Activated T-cell treated with anti-CD3 and anti-CD28 coated beads for 24 hours (primary cell): ENCODE measurements at regions not wholly inside any gene's neighbourhood (a gene's known extent, or its start where the extent isn't known, plus 50 kb on each side); places are given as distances from the start of the nearest gene placed in this dataset.
"Not testable (repeated sequence)": the region's sequence is repeated elsewhere in the genome, so short reads cannot be mapped to it uniquely, and the experiment has no call there.

Source experiments
- DNase-seq: peaks from one replicate; pipeline ENCODE4 v3.0.0-alpha.2; 2020; ENCODE audit warnings: low read depth

DNA sequence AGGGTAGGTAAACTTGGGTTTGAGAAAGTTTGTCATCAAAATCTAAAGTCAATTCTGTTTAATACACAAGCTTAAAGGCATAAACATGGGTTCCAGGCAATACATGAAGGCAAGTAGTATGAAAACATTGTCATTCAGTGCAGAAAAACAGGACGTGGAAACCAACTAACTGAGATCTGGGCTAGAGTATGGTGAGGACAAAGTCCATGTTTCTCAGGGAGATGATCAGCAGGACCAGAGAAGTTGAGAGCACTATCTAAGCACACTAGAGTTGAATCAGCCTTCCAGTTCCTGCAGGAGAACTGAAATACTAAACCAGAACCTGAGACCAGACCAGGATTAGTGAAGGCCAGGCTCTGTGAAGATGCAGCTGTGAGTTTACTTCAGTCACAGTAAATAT, 302.8 kb upstream of the CRIM1 start:
- DNase-seq: no peak

DNA sequence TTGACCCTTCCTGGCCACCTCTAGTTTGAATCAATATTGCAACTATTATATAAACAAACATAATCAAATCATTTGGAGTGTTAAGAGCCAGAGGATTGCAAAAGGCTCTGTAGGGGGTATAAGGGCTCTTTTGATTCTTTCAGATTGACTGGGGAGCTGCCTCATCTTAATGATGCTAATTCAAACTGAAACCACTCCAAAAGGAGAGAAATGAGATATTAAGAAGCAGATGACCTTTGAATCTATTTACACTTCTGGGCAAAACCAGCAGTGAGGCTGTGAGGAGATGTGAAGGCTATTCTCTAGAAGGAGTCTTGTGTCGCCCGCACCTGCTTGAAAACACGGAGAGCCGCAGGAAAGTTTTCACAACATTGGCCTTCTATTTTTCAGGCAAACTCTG, 311.2 kb upstream of the CRIM1 start:
- DNase-seq: no peak

DNA sequence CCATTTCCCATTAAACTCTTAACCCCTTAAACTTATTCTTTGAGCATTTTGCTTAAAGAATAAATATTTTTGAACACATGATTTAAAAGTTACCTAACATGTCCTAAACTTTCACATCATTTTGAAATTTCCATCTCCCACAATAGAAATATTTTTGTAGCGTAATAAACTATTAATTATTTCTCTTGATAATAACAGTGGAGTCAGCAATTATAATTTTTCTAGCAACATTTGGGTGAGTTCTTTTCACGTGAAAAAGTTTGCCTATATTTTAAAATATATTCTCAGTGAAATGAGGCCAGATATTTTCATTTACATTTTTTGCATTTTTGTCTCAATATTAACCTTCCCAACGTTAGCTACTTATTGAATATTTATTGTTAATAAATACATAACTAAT, 320.4 kb upstream of the CRIM1 start:
- DNase-seq: no peak

DNA sequence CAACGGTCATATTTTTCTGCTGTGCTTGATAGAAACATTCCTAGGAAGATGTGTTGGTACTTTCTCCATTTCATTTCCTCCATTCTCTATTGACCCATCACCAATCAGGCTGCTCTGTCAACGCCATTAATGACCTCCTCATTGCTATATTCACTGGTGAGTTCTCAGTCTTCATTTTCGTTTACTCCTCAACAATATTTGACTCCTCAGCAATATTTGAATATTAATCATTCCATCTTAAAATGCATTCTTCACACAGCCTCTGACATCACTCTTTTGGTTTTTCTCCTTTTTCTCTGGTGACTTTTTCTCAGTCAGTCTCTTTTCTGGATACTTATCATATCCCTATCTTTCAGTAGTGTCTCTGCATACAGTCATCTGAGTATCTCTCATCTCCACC, 323.5 kb upstream of the CRIM1 start:
- no peak for DNase-seq

DNA sequence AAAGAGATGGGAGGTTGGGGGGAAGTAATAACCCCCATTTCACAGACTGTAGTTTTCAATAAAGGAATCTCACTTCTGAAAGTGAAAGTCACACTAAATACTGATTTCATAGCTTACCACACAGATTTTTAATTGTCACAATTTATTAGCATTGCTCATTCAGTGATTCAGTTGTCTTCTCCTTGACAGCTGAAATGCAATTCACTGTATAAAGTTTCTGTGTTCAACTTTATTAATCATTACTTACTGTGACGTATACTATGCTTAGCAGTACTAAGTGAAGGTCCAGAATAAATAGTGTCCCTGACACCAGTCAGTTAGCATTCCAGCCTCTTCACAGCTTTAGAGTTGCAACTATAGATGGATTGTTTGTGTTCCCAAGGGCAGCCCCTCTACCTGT, 324.1 kb upstream of the CRIM1 start:
- DNase-seq: no peak

DNA sequence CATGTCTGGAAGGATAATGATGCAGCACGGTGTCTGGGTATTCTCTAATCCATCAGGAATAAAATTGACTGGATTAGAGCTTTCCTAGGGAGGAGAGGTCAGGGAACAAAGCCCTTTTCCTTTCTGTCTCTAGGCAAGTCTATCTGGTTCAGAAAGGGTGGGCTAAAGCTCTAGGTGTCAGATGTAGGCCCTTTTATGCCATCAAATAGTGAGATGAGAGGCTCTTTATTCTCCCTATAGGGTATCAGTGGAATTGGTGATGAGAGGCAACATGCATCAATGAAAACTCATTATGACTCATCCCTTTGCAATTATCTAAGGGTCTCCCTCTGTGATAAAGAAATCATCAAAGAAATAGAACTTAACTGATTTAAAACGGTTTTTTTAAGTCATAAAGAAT, 328.0 kb upstream of the CRIM1 start:
- no peak for DNase-seq

- DNase-seq: no peak
These were observed 342.5 kb upstream of the CRIM1 start for GRCh38 chr2:36013064-36013463.

- DNase-seq: no peak
These were observed 349.1 kb upstream of the CRIM1 start for GRCh38 chr2:36006444-36006843.

- DNase-seq: no peak
These were observed 352.6 kb upstream of the CRIM1 start for GRCh38 chr2:36002941-36003340.

GRCh38 chr2:35997488-35997887, 358.1 kb upstream of the CRIM1 start:
- DNase-seq: no peak

- no peak for DNase-seq
These were observed 366.1 kb upstream of the CRIM1 start for GRCh38 chr2:35989503-35989902.

DNA sequence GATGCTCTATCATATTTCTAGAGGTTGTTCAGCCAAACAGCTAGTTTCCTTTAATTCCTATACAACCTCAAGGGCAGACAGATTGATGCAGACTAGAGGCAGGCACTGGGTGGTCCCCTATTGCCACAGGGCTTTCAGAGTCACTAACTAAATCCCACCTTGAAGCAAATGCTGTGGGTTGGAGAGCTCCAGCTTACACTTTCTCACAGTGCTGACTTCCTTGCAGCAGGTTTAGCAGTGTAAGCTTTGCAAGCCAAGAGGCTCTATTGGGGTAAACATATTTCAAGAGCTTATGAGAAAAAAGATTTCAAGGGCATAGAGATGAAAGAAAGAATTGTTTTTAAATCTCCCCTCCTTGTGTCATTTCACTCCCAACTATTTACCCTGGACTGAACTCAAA, 366.5 kb upstream of the CRIM1 start:
- no peak for DNase-seq

DNA sequence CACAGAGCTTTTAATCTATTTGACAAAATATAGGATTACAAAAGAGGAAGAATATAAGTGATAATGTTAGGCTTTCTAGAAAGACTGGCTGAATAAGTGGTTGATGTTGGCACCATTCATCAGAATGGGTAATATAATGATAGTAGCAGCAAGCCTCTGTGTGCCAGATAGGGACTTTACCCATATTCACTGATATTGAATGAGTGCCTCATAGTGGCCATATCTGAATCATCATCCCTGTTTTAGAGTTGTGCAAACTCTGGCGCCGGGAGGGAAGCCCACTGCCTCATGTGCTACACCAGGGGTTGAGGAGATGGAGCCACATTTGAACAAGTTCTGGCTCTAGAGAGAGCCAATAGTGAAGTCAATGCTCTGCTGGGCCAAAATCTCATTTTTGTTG, 368.7 kb upstream of the CRIM1 start:
- no peak for DNase-seq

GRCh38 chr2:35978218-35978617, 377.4 kb upstream of the CRIM1 start:
- no peak for DNase-seq

GRCh38 chr2:35976611-35977010, 379.0 kb upstream of the CRIM1 start:
- DNase-seq: no peak

DNA sequence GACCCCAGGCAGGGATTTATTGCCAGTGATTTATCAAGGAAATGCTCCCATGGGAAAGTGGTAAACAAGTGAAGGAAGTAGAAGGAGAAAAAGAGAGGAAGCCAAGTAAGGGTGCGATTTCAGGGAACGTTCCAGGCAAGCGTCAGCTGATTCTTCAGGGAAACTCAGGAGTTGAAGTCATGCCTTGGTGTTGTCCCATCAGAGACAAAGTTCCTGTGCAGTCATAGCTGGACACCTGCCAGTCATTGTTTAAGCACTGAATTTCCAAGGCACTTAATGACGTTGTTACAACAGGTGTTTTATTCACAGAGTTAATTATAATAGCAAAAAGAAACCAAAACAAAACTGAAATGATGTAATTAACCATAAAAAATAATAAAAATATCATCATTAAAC, 381.8 kb upstream of the CRIM1 start:
- no peak for DNase-seq

DNA sequence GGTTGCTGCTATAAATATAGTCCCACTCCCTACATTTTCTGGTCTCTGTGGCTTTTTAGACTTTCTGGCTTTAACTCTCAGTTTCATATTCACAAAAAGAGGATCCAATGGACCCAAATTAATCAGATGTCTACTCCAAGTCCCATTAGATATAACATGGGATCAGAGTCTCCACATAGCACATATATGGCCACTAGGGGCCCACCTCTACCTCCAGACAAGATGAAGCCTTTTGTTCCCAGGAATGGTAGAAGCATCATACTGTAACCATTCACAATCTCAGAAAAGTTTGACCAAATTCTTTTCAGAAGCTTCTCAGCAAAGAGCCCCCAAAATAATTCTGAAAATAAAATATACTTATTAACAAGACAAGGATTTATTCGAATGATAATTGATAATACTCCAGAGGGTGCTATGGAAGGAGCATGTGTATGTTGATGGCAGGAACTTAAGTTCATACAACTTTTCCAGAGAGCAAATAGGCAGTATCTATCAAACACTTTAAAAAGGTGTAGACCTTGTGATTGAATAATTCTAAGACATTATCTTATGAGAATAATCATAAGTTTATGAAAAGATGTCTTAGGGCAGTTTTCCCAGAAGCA, 382.3 kb upstream of the CRIM1 start:
- no peak for DNase-seq

- no peak for DNase-seq
These were observed 391.8 kb upstream of the CRIM1 start for GRCh38 chr2:35963824-35964223.

- no peak for DNase-seq
These were observed 392.2 kb upstream of the CRIM1 start for GRCh38 chr2:35963357-35963756.

DNA sequence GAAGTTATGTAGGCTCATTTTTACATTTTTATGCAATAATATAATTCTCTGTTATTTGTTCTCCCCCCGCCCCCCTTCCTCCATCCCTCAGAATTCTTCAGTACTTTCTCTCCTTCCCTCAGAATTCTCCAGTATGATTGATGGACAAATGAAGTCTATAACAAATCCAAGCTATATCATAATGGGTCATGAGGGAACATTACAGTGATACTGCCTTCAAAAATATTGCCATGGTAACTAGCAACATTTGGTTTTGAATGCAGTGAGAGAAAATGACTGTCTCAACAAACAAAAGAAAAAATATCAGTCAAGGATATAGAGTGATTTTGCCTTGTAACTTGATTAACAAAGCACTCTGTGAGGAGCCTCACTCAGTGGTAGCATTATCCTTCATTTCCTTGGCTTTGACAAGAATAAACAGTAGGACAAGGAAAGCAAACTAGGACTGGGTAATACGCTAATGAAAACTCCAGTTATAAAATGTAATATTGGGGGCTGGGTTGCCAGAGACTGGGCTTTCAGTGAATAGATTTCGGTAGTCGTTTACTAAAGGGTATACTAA, 392.9 kb upstream of the CRIM1 start:
- DNase-seq: no peak

- DNase-seq: no peak
These were observed 395.0 kb upstream of the CRIM1 start for GRCh38 chr2:35960596-35960995.

DNA sequence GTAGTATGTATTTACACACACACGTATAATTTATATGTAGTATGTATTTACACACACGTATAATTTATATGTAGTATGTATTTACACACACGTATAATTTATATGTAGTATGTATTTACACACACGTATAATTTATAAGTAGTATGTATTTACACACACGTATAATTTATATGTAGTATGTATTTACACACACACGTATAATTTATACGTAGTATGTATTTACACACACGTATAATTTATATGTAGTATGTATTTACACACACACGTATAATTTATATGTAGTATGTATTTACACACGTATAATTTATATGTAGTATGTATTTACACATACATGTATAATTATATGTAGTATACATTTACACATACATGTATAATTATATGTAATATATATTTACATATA, 398.5 kb upstream of the CRIM1 start:
- DNase-seq: not testable (repeated sequence)

GRCh38 chr2:35946478-35946877, 409.1 kb upstream of the CRIM1 start:
- DNase-seq: no peak

DNA sequence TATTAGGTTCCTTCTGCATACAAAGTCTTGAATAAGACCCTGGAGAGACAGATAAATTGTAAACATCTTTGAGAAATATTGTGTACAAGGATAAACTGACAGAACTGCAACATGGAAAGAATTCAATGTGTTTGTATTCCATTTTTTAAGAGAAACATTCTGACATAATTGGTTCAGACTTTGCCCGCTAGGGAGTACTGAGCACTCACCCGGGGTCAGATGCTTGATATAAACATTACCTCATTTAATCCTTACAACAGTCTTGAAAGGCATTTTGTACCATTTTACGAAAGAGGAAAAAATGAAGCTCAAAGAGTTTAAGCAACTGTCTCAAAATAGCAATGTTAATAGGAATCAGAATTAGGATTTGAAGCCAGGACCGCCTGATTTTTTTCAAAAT, 416.7 kb upstream of the CRIM1 start:
- no peak for DNase-seq

DNA sequence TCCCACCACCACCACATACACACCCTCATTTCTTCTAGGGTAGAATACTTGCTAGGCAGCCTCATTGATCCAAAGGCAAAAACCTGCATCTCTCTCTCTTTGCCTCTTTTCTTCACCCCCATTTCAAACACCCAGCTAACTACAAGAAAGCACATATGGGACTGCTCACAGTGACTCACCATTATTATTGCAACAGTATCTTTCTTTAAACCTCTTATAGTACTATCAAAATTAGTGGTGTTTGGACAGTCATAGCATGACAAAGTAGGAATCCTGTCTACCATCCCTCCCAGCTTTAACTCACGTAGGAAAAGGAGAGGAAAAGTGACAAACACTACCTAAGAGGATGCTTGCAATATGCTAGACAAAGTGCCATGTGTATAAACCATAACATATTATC, 422.5 kb upstream of the CRIM1 start:
- DNase-seq: no peak
